ENCODE measurements at regions not wholly inside any gene's neighbourhood (a gene's known extent, or its start where the extent isn't known, plus 50 kb on each side); places are given as distances from the start of the nearest gene placed in this dataset.

DNA sequence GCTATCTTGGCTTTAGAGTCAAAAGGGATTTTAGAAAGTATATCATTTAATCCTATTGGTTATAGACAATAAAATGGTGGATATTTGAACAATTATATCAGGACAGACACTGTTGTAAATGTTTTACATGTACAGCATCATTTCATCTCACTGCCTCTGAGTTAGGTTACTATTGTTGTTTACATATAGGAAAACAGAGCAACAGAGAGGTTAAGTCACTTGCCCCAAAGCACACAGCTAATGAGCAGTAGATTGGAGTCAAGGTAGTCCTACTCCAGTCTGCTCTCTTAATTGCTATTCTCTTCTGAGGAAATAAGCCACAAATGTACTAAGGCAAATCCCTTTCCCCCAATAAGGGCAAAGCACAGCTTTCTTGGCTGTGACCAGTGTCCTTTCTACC, 142.9 kb downstream of the MTX2 start:
- Histone ChIP-seq H4K20me1 (ENCODE audit: insufficient read depth, low read length) (no peaks in the 10 kb centered on the region), H3K27ac (ENCODE audit: low read depth, low read length) (no peak overlapping the region), H3K79me2 (ENCODE audit: insufficient read depth, low read length) (no peaks in the 10 kb centered on the region), H3K4me3 (ENCODE audit: insufficient read depth, low read length) (no peak overlapping the region), H2AFZ (ENCODE audit: low read length) (no peak overlapping the region), H3K4me2 (ENCODE audit: insufficient read depth, low read length) (no peak overlapping the region), H3K36me3 (ENCODE audit: insufficient read depth, low read length) (no peaks in the 10 kb centered on the region), H3K9me3 (ENCODE audit: low read depth, low read length) (no peaks in the 10 kb centered on the region), H3K27me3 (ENCODE audit: insufficient read depth, low read length) (no peaks in the 10 kb centered on the region), H3K4me1 (ENCODE audit: insufficient read depth, low read length) (no peaks in the 10 kb centered on the region)
- TF ChIP-seq, protein P1, sequence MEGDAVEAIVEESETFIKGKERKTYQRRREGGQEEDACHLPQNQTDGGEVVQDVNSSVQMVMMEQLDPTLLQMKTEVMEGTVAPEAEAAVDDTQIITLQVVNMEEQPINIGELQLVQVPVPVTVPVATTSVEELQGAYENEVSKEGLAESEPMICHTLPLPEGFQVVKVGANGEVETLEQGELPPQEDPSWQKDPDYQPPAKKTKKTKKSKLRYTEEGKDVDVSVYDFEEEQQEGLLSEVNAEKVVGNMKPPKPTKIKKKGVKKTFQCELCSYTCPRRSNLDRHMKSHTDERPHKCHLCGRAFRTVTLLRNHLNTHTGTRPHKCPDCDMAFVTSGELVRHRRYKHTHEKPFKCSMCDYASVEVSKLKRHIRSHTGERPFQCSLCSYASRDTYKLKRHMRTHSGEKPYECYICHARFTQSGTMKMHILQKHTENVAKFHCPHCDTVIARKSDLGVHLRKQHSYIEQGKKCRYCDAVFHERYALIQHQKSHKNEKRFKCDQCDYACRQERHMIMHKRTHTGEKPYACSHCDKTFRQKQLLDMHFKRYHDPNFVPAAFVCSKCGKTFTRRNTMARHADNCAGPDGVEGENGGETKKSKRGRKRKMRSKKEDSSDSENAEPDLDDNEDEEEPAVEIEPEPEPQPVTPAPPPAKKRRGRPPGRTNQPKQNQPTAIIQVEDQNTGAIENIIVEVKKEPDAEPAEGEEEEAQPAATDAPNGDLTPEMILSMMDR (IDR thresholded peaks at IDR 0.05; ENCODE audit: extremely low read depth, low read depth, low read length) = no peak
- DNase-seq (ENCODE audit: insufficient read length, low spot score, missing footprints) = no peak

GRCh38 chr2:176413786-176414185, 144.5 kb downstream of the MTX2 start:
- Histone ChIP-seq H3K4me2 (ENCODE audit: insufficient read depth, low read length) (no peak overlapping the region), H3K79me2 (ENCODE audit: insufficient read depth, low read length) (no peaks in the 10 kb centered on the region), H4K20me1 (ENCODE audit: insufficient read depth, low read length) (no peaks in the 10 kb centered on the region), H2AFZ (ENCODE audit: low read length) (no peak overlapping the region), H3K9me3 (ENCODE audit: low read depth, low read length) (no peaks in the 10 kb centered on the region), H3K4me3 (ENCODE audit: insufficient read depth, low read length) (no peak overlapping the region), H3K36me3 (ENCODE audit: insufficient read depth, low read length) (no peaks in the 10 kb centered on the region), H3K4me1 (ENCODE audit: insufficient read depth, low read length) (no peaks in the 10 kb centered on the region), H3K27ac (ENCODE audit: low read depth, low read length) (no peak overlapping the region), H3K27me3 (ENCODE audit: insufficient read depth, low read length) (no peaks in the 10 kb centered on the region)
- DNase-seq (ENCODE audit: insufficient read length, low spot score, missing footprints) = no peak
- TF ChIP-seq, protein P1 (IDR thresholded peaks at IDR 0.05; ENCODE audit: extremely low read depth, low read depth, low read length) = no peak

- Histone ChIP-seq H3K4me3 (ENCODE audit: insufficient read depth, low read length) (no peak overlapping the region), H3K9me3 (ENCODE audit: low read depth, low read length) (no peaks in the 10 kb centered on the region), H3K36me3 (ENCODE audit: insufficient read depth, low read length) (no peaks in the 10 kb centered on the region), H2AFZ (ENCODE audit: low read length) (no peak overlapping the region), H3K4me1 (ENCODE audit: insufficient read depth, low read length) (peaks cover 8% of the 10 kb centered on the region), H3K27ac (ENCODE audit: low read depth, low read length) (no peak overlapping the region), H3K79me2 (ENCODE audit: insufficient read depth, low read length) (no peaks in the 10 kb centered on the region), H3K4me2 (ENCODE audit: insufficient read depth, low read length) (no peak overlapping the region), H4K20me1 (ENCODE audit: insufficient read depth, low read length) (no peaks in the 10 kb centered on the region), H3K27me3 (ENCODE audit: insufficient read depth, low read length) (no peaks in the 10 kb centered on the region)
- no peak for DNase-seq (ENCODE audit: insufficient read length, low spot score, missing footprints)
- TF ChIP-seq, protein P1 (IDR thresholded peaks at IDR 0.05; ENCODE audit: extremely low read depth, low read depth, low read length) = no peak
Observed at GRCh38 chr2:176414641-176415040, 145.4 kb downstream of the MTX2 start.

GRCh38 chr2:176415174-176415895, 146.1 kb downstream of the MTX2 start:
- Histone ChIP-seq H3K36me3 (ENCODE audit: insufficient read depth, low read length) (no peaks in the 10 kb centered on the region), H2AFZ (ENCODE audit: low read length) (no peak overlapping the region), H4K20me1 (ENCODE audit: insufficient read depth, low read length) (no peaks in the 10 kb centered on the region), H3K27ac (ENCODE audit: low read depth, low read length) (no peak overlapping the region), H3K4me1 (ENCODE audit: insufficient read depth, low read length) (peaks cover 14% of the 10 kb centered on the region), H3K79me2 (ENCODE audit: insufficient read depth, low read length) (no peaks in the 10 kb centered on the region), H3K27me3 (ENCODE audit: insufficient read depth, low read length) (no peaks in the 10 kb centered on the region), H3K4me3 (ENCODE audit: insufficient read depth, low read length) (no peak overlapping the region), H3K4me2 (ENCODE audit: insufficient read depth, low read length) (no peak overlapping the region), H3K9me3 (ENCODE audit: low read depth, low read length) (no peaks in the 10 kb centered on the region)
- no peak for DNase-seq (ENCODE audit: insufficient read length, low spot score, missing footprints)
- TF ChIP-seq, protein P1 (IDR thresholded peaks at IDR 0.05; ENCODE audit: extremely low read depth, low read depth, low read length) = no peak
